GM23338 (cell line): ENCODE measurements at regions not wholly inside any gene's neighbourhood (a gene's known extent, or its start where the extent isn't known, plus 50 kb on each side); places are given as distances from the start of the nearest gene placed in this dataset.

ENCODE experiments used
- ATAC-seq: fragments of 200-7000 bp; cut with Tn5 transposase; 3 replicates; pipeline ENCODE4 v1.9.1; 2020
- DNase-seq: peaks from one replicate; pipeline ENCODE4 v3.0.0-alpha.2; 2015; ENCODE audit warnings: low spot score
- H2AFZ ChIP-seq: fragments of 200-600 bp; sonication (generic); 2 replicates; pipeline ENCODE4 v1.8.0; 2016; ENCODE audit warnings: antibody characterized with exemption, mild to moderate bottlenecking, moderate library complexity
- H3F3A ChIP-seq: fragments of 200-600 bp; sonication (generic); replicated peaks from 2 replicates; pipeline ENCODE4 v1.8.0; 2017; ENCODE audit warnings: antibody characterized with exemption, mixed run types, low read depth
- H3K27ac ChIP-seq: fragments of 200-600 bp; sonication (generic); 2 replicates; pipeline ENCODE4 v1.6.1; 2016; ENCODE audit warnings: low read depth
- H3K27me3 ChIP-seq: fragments of 200-600 bp; sonication (generic); 2 replicates; pipeline ENCODE4 v1.8.0; 2016; ENCODE audit warnings: mild to moderate bottlenecking, mixed run types, moderate library complexity; ENCODE audit not compliant: insufficient read depth
- H3K36me3 ChIP-seq: fragments of 200-600 bp; sonication (generic); 2 replicates; pipeline ENCODE4 v1.8.0; 2016; ENCODE audit warnings: mild to moderate bottlenecking; ENCODE audit not compliant: insufficient read depth
- H3K4me1 ChIP-seq: fragments of 200-600 bp; sonication (generic); 2 replicates; pipeline ENCODE4 v1.8.0; 2016; ENCODE audit warnings: mild to moderate bottlenecking, moderate library complexity; ENCODE audit not compliant: insufficient read depth
- H3K4me2 ChIP-seq: fragments of 200-600 bp; sonication (generic); 2 replicates; pipeline ENCODE4 v1.7.1; 2017; ENCODE audit warnings: mixed run types
- H3K4me3 ChIP-seq: fragments of 200-600 bp; sonication (generic); 2 replicates; pipeline ENCODE4 v1.6.1; 2016; ENCODE audit warnings: mixed run types
- H3K79me2 ChIP-seq: fragments of 200-600 bp; sonication (generic); replicated peaks from 2 replicates; pipeline ENCODE4 v1.8.0; 2017; ENCODE audit warnings: mild to moderate bottlenecking; ENCODE audit not compliant: insufficient read depth
- H3K9me2 ChIP-seq: fragments of 200-600 bp; sonication (generic); 2 replicates; pipeline ENCODE4 v1.8.0; 2017; ENCODE audit not compliant: insufficient read depth
- H4K20me1 ChIP-seq: fragments of 200-600 bp; sonication (generic); replicated peaks from 2 replicates; pipeline ENCODE4 v1.8.0; 2017; ENCODE audit warnings: mild to moderate bottlenecking; ENCODE audit not compliant: insufficient read depth
- H3K27ac Mint-ChIP-seq: 2 replicates; pipeline ENCODE4 v1.8.0; 2020; ENCODE audit warnings: inconsistent platforms, mild to moderate bottlenecking, moderate library complexity, mixed read lengths
- H3K27me3 Mint-ChIP-seq: 3 replicates; pipeline ENCODE4 v1.8.0; 2022; ENCODE audit warnings: low read depth, mild to moderate bottlenecking, moderate library complexity, mixed read lengths, inconsistent platforms; ENCODE audit not compliant: insufficient read depth, poor library complexity
- H3K36me3 Mint-ChIP-seq: 3 replicates; pipeline ENCODE4 v1.8.0; 2021; ENCODE audit warnings: low read depth, mild to moderate bottlenecking, inconsistent platforms, moderate library complexity, mixed read lengths
- H3K4me1 Mint-ChIP-seq: 3 replicates; pipeline ENCODE4 v1.8.0; 2020; ENCODE audit warnings: mild to moderate bottlenecking, inconsistent platforms, mixed read lengths
- H3K4me3 Mint-ChIP-seq: 3 replicates; pipeline ENCODE4 v1.8.0; 2021; ENCODE audit warnings: moderate library complexity, mild to moderate bottlenecking, inconsistent platforms, mixed read lengths
- H3K9me3 Mint-ChIP-seq: 3 replicates; pipeline ENCODE4 v1.8.0; 2020; ENCODE audit warnings: moderate library complexity, mild to moderate bottlenecking, inconsistent platforms, mixed read lengths
- JUNB ChIP-seq: IDR thresholded peaks from one replicate; pipeline ENCODE4 v1.6.1; 2016; ENCODE audit warnings: antibody characterized with exemption; ENCODE audit not compliant: unreplicated experiment
- NANOG ChIP-seq: IDR thresholded peaks from 2 replicates; pipeline ENCODE4 v1.6.1; 2016; ENCODE audit warnings: antibody characterized with exemption, borderline replicate concordance
- ZNF114 ChIP-seq: fragments of 250-450 bp; sonication (Bioruptor Pico); IDR thresholded peaks from 2 replicates; pipeline ENCODE4 v1.5.0; 2020; ENCODE audit warnings: mild to moderate bottlenecking, moderate library complexity
- ZNF331 ChIP-seq: fragments of 250-450 bp; sonication (Bioruptor Pico); IDR thresholded peaks from 2 replicates; pipeline ENCODE4 v1.5.0; 2020; ENCODE audit warnings: low read depth, mild to moderate bottlenecking, moderate library complexity
- ZNF462 ChIP-seq: fragments of 250-450 bp; sonication (Bioruptor Pico); IDR thresholded peaks from 2 replicates; pipeline ENCODE4 v1.5.0; 2020; ENCODE audit warnings: mild to moderate bottlenecking, moderate library complexity
- TF ChIP-seq, protein P1 (sequence below): IDR thresholded peaks from one replicate; pipeline ENCODE4 v1.6.1; 2018; ENCODE audit warnings: antibody characterized with exemption; ENCODE audit not compliant: unreplicated experiment

- H3K36me3 Mint-ChIP-seq: no peaks in the 10 kb centered on the region
- H3K27ac Mint-ChIP-seq: no peak overlapping the region
- no peaks in the 10 kb centered on the region for H3K9me3 Mint-ChIP-seq
- Histone ChIP-seq H3K9me2 (no peaks in the 10 kb centered on the region), H2AFZ (no peak overlapping the region), H3K36me3 (no peaks in the 10 kb centered on the region), H3K4me3 (no peak overlapping the region), H3F3A (no peaks in the 10 kb centered on the region), H3K4me1 (no peaks in the 10 kb centered on the region), H3K27me3 (no peaks in the 10 kb centered on the region), H3K4me2 (no peak overlapping the region), H4K20me1 (no peaks in the 10 kb centered on the region), H3K27ac (no peak overlapping the region), H3K79me2 (no peaks in the 10 kb centered on the region)
- no peak for ATAC-seq
- H3K4me3 Mint-ChIP-seq: no peak overlapping the region
- no peaks in the 10 kb centered on the region for H3K27me3 Mint-ChIP-seq
- no peak for DNase-seq
- TF ChIP-seq, protein P1, sequence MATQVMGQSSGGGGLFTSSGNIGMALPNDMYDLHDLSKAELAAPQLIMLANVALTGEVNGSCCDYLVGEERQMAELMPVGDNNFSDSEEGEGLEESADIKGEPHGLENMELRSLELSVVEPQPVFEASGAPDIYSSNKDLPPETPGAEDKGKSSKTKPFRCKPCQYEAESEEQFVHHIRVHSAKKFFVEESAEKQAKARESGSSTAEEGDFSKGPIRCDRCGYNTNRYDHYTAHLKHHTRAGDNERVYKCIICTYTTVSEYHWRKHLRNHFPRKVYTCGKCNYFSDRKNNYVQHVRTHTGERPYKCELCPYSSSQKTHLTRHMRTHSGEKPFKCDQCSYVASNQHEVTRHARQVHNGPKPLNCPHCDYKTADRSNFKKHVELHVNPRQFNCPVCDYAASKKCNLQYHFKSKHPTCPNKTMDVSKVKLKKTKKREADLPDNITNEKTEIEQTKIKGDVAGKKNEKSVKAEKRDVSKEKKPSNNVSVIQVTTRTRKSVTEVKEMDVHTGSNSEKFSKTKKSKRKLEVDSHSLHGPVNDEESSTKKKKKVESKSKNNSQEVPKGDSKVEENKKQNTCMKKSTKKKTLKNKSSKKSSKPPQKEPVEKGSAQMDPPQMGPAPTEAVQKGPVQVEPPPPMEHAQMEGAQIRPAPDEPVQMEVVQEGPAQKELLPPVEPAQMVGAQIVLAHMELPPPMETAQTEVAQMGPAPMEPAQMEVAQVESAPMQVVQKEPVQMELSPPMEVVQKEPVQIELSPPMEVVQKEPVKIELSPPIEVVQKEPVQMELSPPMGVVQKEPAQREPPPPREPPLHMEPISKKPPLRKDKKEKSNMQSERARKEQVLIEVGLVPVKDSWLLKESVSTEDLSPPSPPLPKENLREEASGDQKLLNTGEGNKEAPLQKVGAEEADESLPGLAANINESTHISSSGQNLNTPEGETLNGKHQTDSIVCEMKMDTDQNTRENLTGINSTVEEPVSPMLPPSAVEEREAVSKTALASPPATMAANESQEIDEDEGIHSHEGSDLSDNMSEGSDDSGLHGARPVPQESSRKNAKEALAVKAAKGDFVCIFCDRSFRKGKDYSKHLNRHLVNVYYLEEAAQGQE: no peak
- TF ChIP-seq ZNF462: no peak
- no peak for TF ChIP-seq ZNF114 (CRISPR knock-in tag)
- TF ChIP-seq NANOG: no peak
- no peak for TF ChIP-seq JUNB
- no peak for TF ChIP-seq ZNF331 (CRISPR knock-in tag)
- H3K4me1 Mint-ChIP-seq: no peaks in the 10 kb centered on the region
These were observed 578.7 kb downstream of the ADCYAP1 start for GRCh38 chr18:1483385-1483784.
